GM23338 (cell line): ENCODE measurements at regions not wholly inside any gene's neighbourhood (a gene's known extent, or its start where the extent isn't known, plus 50 kb on each side); places are given as distances from the start of the nearest gene placed in this dataset.

ENCODE experiments used
- ATAC-seq: fragments of 200-7000 bp; cut with Tn5 transposase; 3 replicates; pipeline ENCODE4 v1.9.1; 2020
- DNase-seq: peaks from one replicate; pipeline ENCODE4 v3.0.0-alpha.2; 2015; ENCODE audit warnings: low spot score
- H2AFZ ChIP-seq: fragments of 200-600 bp; sonication (generic); 2 replicates; pipeline ENCODE4 v1.8.0; 2016; ENCODE audit warnings: antibody characterized with exemption, mild to moderate bottlenecking, moderate library complexity
- H3F3A ChIP-seq: fragments of 200-600 bp; sonication (generic); replicated peaks from 2 replicates; pipeline ENCODE4 v1.8.0; 2017; ENCODE audit warnings: antibody characterized with exemption, mixed run types, low read depth
- H3K27ac ChIP-seq: fragments of 200-600 bp; sonication (generic); 2 replicates; pipeline ENCODE4 v1.6.1; 2016; ENCODE audit warnings: low read depth
- H3K27me3 ChIP-seq: fragments of 200-600 bp; sonication (generic); 2 replicates; pipeline ENCODE4 v1.8.0; 2016; ENCODE audit warnings: mild to moderate bottlenecking, mixed run types, moderate library complexity; ENCODE audit not compliant: insufficient read depth
- H3K36me3 ChIP-seq: fragments of 200-600 bp; sonication (generic); 2 replicates; pipeline ENCODE4 v1.8.0; 2016; ENCODE audit warnings: mild to moderate bottlenecking; ENCODE audit not compliant: insufficient read depth
- H3K4me1 ChIP-seq: fragments of 200-600 bp; sonication (generic); 2 replicates; pipeline ENCODE4 v1.8.0; 2016; ENCODE audit warnings: mild to moderate bottlenecking, moderate library complexity; ENCODE audit not compliant: insufficient read depth
- H3K4me2 ChIP-seq: fragments of 200-600 bp; sonication (generic); 2 replicates; pipeline ENCODE4 v1.7.1; 2017; ENCODE audit warnings: mixed run types
- H3K4me3 ChIP-seq: fragments of 200-600 bp; sonication (generic); 2 replicates; pipeline ENCODE4 v1.6.1; 2016; ENCODE audit warnings: mixed run types
- H3K79me2 ChIP-seq: fragments of 200-600 bp; sonication (generic); replicated peaks from 2 replicates; pipeline ENCODE4 v1.8.0; 2017; ENCODE audit warnings: mild to moderate bottlenecking; ENCODE audit not compliant: insufficient read depth
- H3K9me2 ChIP-seq: fragments of 200-600 bp; sonication (generic); 2 replicates; pipeline ENCODE4 v1.8.0; 2017; ENCODE audit not compliant: insufficient read depth
- H4K20me1 ChIP-seq: fragments of 200-600 bp; sonication (generic); replicated peaks from 2 replicates; pipeline ENCODE4 v1.8.0; 2017; ENCODE audit warnings: mild to moderate bottlenecking; ENCODE audit not compliant: insufficient read depth
- H3K27ac Mint-ChIP-seq: 2 replicates; pipeline ENCODE4 v1.8.0; 2020; ENCODE audit warnings: inconsistent platforms, mild to moderate bottlenecking, moderate library complexity, mixed read lengths
- H3K27me3 Mint-ChIP-seq: 3 replicates; pipeline ENCODE4 v1.8.0; 2022; ENCODE audit warnings: low read depth, mild to moderate bottlenecking, moderate library complexity, mixed read lengths, inconsistent platforms; ENCODE audit not compliant: insufficient read depth, poor library complexity
- H3K36me3 Mint-ChIP-seq: 3 replicates; pipeline ENCODE4 v1.8.0; 2021; ENCODE audit warnings: low read depth, mild to moderate bottlenecking, inconsistent platforms, moderate library complexity, mixed read lengths
- H3K4me1 Mint-ChIP-seq: 3 replicates; pipeline ENCODE4 v1.8.0; 2020; ENCODE audit warnings: mild to moderate bottlenecking, inconsistent platforms, mixed read lengths
- H3K4me3 Mint-ChIP-seq: 3 replicates; pipeline ENCODE4 v1.8.0; 2021; ENCODE audit warnings: moderate library complexity, mild to moderate bottlenecking, inconsistent platforms, mixed read lengths
- H3K9me3 Mint-ChIP-seq: 3 replicates; pipeline ENCODE4 v1.8.0; 2020; ENCODE audit warnings: moderate library complexity, mild to moderate bottlenecking, inconsistent platforms, mixed read lengths
- CREB1 ChIP-seq: fragments of 250-450 bp; sonication (Bioruptor Pico); IDR thresholded peaks from 2 replicates; pipeline ENCODE4 v1.5.0; 2020; ENCODE audit warnings: low read depth, mild to moderate bottlenecking, moderate library complexity
- CTCF ChIP-seq, 2 experiments: fragments of 200-600 bp in 1 of 2; sonication (generic) in 1 of 2; conservative IDR thresholded peaks; 2 replicates each; pipeline versions ENCODE4 v1.5.1 to v1.6.1; 2016 to 2017; ENCODE audit warnings: antibody characterized with exemption in 2 of 2, low read depth in 2 of 2, mild to moderate bottlenecking in 2 of 2, moderate library complexity in 1 of 2
- ETS1 ChIP-seq: IDR thresholded peaks from 2 replicates; pipeline ENCODE4 v1.6.1; 2016; ENCODE audit warnings: antibody characterized with exemption
- EZH2 ChIP-seq: fragments of 200-600 bp; sonication (generic); IDR thresholded peaks from one replicate; pipeline ENCODE4 v1.8.0; 2017; ENCODE audit warnings: antibody characterized with exemption, mild to moderate bottlenecking, low read depth; ENCODE audit not compliant: unreplicated experiment
- EZH2phosphoT487 ChIP-seq: fragments of 200-600 bp; sonication (generic); IDR thresholded peaks from one replicate; pipeline ENCODE4 v1.8.1; 2018; ENCODE audit warnings: antibody characterized with exemption; ENCODE audit not compliant: unreplicated experiment
- JUNB ChIP-seq: IDR thresholded peaks from one replicate; pipeline ENCODE4 v1.6.1; 2016; ENCODE audit warnings: antibody characterized with exemption; ENCODE audit not compliant: unreplicated experiment
- NANOG ChIP-seq: IDR thresholded peaks from 2 replicates; pipeline ENCODE4 v1.6.1; 2016; ENCODE audit warnings: antibody characterized with exemption, borderline replicate concordance
- POLR2AphosphoS5 ChIP-seq: IDR thresholded peaks from 2 replicates; pipeline ENCODE4 v1.6.1; 2016; ENCODE audit warnings: antibody characterized with exemption, low read depth
- REST ChIP-seq: IDR thresholded peaks from one replicate; pipeline ENCODE4 v1.6.1; 2018; ENCODE audit warnings: antibody characterized with exemption; ENCODE audit not compliant: unreplicated experiment
- STAT1 ChIP-seq: IDR thresholded peaks from one replicate; pipeline ENCODE4 v1.6.1; 2016; ENCODE audit warnings: antibody characterized with exemption; ENCODE audit not compliant: unreplicated experiment
- ZNF114 ChIP-seq: fragments of 250-450 bp; sonication (Bioruptor Pico); IDR thresholded peaks from 2 replicates; pipeline ENCODE4 v1.5.0; 2020; ENCODE audit warnings: mild to moderate bottlenecking, moderate library complexity
- ZNF331 ChIP-seq: fragments of 250-450 bp; sonication (Bioruptor Pico); IDR thresholded peaks from 2 replicates; pipeline ENCODE4 v1.5.0; 2020; ENCODE audit warnings: low read depth, mild to moderate bottlenecking, moderate library complexity
- ZNF462 ChIP-seq: fragments of 250-450 bp; sonication (Bioruptor Pico); IDR thresholded peaks from 2 replicates; pipeline ENCODE4 v1.5.0; 2020; ENCODE audit warnings: mild to moderate bottlenecking, moderate library complexity

- Histone ChIP-seq H3K9me2 (no peaks in the 10 kb centered on the region; the same call in 1 of the 2 replicates), H3K79me2 (no peaks in the 10 kb centered on the region), H3K4me2 (no peak overlapping the region), H3K36me3 (no peaks in the 10 kb centered on the region), H2AFZ (no peak overlapping the region), H3K4me1 (no peaks in the 10 kb centered on the region), H3K27ac (no peak overlapping the region), H3F3A (no peaks in the 10 kb centered on the region), H3K4me3 (no peak overlapping the region), H3K27me3 (no peaks in the 10 kb centered on the region), H4K20me1 (no peaks in the 10 kb centered on the region)
- peaks cover 4% of the 10 kb centered on the region for H3K27me3 Mint-ChIP-seq
- peaks cover 8% of the 10 kb centered on the region for H3K4me1 Mint-ChIP-seq
- TF ChIP-seq CTCF (conservative IDR thresholded peaks at IDR 0.05; ENCODE audit: low read depth in 2 of 2) (no peak), POLR2AphosphoS5 (no peak), EZH2 (no peak), EZH2phosphoT487 (no peak), CREB1 (CRISPR knock-in tag) (no peak), ZNF331 (CRISPR knock-in tag) (no peak), REST (no peak), ZNF114 (CRISPR knock-in tag) (no peak), ZNF462 (no peak), ETS1 (no peak), NANOG (no peak), STAT1 (no peak), JUNB (no peak)
- peaks cover 4% of the 10 kb centered on the region; the same call in 2 of the 3 replicates for H3K36me3 Mint-ChIP-seq
- H3K9me3 Mint-ChIP-seq, result peaks cover 11% of the 10 kb centered on the region; the same call in 2 of the 3 replicates
- ATAC-seq, result no peak
- no peak overlapping the region for H3K4me3 Mint-ChIP-seq
- no peak overlapping the region for H3K27ac Mint-ChIP-seq
- DNase-seq, result no peak
Measured at GRCh38 chr10:4001811-4002210, 216.8 kb upstream of the KLF6 start.
